ENCODE measurements at regions not wholly inside any gene's neighbourhood (a gene's known extent, or its start where the extent isn't known, plus 50 kb on each side); places are given as distances from the start of the nearest gene placed in this dataset.

- TF ChIP-seq SIN3A (IDR thresholded peaks at IDR 0.05; ENCODE audit: borderline replicate concordance, insufficient read depth, low read length) (no peak), POLR2AphosphoS5 (IDR thresholded peaks at IDR 0.05; ENCODE audit: low read depth, low read length) (no peak), TAF1 (IDR thresholded peaks at IDR 0.05; ENCODE audit: borderline replicate concordance, insufficient read depth, low read length) (no peak), REST (IDR thresholded peaks at IDR 0.05; ENCODE audit: insufficient read depth in 1 of 2, low read depth in 2 of 2, low read length in 2 of 2) (no peak), FOXP2 (optimal IDR thresholded peaks at IDR 0.05; ENCODE audit: borderline replicate concordance, extremely low read depth, extremely low read length, insufficient read depth) (no peak)
Measured at GRCh38 chr14:71704210-71704609, 228.0 kb upstream of the RGS6 start.

GRCh38 chr14:71705460-71705859, 226.8 kb upstream of the RGS6 start:
- TF ChIP-seq SIN3A (IDR thresholded peaks at IDR 0.05; ENCODE audit: borderline replicate concordance, insufficient read depth, low read length) (no peak), TAF1 (IDR thresholded peaks at IDR 0.05; ENCODE audit: borderline replicate concordance, insufficient read depth, low read length) (no peak), REST (IDR thresholded peaks at IDR 0.05; ENCODE audit: insufficient read depth in 1 of 2, low read depth in 2 of 2, low read length in 2 of 2) (no peak), FOXP2 (optimal IDR thresholded peaks at IDR 0.05; ENCODE audit: borderline replicate concordance, extremely low read depth, extremely low read length, insufficient read depth) (no peak), POLR2AphosphoS5 (IDR thresholded peaks at IDR 0.05; ENCODE audit: low read depth, low read length) (no peak)

DNA sequence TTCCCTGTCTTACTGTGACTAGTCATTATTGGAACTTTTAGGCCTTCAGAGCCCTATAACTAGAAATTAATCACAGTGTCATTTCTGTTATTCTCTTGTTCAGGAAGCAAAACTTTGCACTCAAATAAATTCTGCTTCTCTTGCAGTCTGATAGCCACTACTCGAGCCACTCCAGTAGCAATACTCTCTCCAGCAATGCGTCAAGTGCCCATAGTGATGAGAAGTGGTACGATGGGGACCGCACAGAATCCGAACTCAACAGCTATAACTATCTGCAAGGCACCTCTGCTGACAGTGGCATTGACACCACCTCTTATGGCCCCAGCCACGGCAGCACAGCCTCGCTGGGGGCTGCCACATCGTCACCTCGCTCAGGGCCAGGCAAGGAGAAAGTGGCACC, 223.2 kb upstream of the RGS6 start:
- TF ChIP-seq TAF1 (IDR thresholded peaks at IDR 0.05; ENCODE audit: borderline replicate concordance, insufficient read depth, low read length) (no peak), FOXP2 (optimal IDR thresholded peaks at IDR 0.05; ENCODE audit: borderline replicate concordance, extremely low read depth, extremely low read length, insufficient read depth) (no peak), SIN3A (IDR thresholded peaks at IDR 0.05; ENCODE audit: borderline replicate concordance, insufficient read depth, low read length) (no peak), REST (IDR thresholded peaks at IDR 0.05; ENCODE audit: insufficient read depth in 1 of 2, low read depth in 2 of 2, low read length in 2 of 2) (no peak), POLR2AphosphoS5 (IDR thresholded peaks at IDR 0.05; ENCODE audit: low read depth, low read length) (no peak)

- TF ChIP-seq TAF1 (IDR thresholded peaks at IDR 0.05; ENCODE audit: borderline replicate concordance, insufficient read depth, low read length) (no peak), POLR2AphosphoS5 (IDR thresholded peaks at IDR 0.05; ENCODE audit: low read depth, low read length) (no peak), REST (IDR thresholded peaks at IDR 0.05; ENCODE audit: insufficient read depth in 1 of 2, low read depth in 2 of 2, low read length in 2 of 2) (no peak)
Measured at GRCh38 chr14:71709987-71710386, 222.2 kb upstream of the RGS6 start.

DNA sequence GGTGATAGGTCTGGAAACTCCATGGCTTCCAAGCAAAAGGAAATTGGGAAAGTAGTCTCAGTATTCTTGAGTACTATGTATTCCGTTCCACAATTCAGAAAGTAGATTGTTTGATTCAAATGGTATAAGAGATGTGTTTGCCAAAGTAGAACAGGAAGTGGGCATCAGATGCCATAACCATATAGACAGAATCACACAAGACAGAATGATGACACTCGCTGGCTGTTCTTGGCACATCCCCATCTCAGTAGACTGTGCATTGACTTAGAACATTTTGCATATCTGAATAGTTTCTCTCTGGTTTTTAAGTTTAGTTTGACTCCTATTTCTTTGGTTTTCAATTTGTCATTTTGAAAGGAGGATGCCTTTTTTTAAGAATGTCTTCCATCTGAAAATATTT, 221.1 kb upstream of the RGS6 start:
- TF ChIP-seq REST (IDR thresholded peaks at IDR 0.05; ENCODE audit: insufficient read depth in 1 of 2, low read depth in 2 of 2, low read length in 2 of 2) (no peak), TAF1 (IDR thresholded peaks at IDR 0.05; ENCODE audit: borderline replicate concordance, insufficient read depth, low read length) (no peak), POLR2AphosphoS5 (IDR thresholded peaks at IDR 0.05; ENCODE audit: low read depth, low read length) (no peak), FOXP2 (optimal IDR thresholded peaks at IDR 0.05; ENCODE audit: borderline replicate concordance, extremely low read depth, extremely low read length, insufficient read depth) (no peak), SIN3A (IDR thresholded peaks at IDR 0.05; ENCODE audit: borderline replicate concordance, insufficient read depth, low read length) (no peak)
